Liver (tissue), 8 donors: ENCODE measurements at regions not wholly inside any gene's neighbourhood (a gene's known extent, or its start where the extent isn't known, plus 50 kb on each side); places are given as distances from the start of the nearest gene placed in this dataset.

Source experiments
- DNase-seq: peaks from one replicate; pipeline ENCODE4 v3.0.0-alpha.2; 2017; ENCODE audit warnings: low spot score
- H3K27ac ChIP-seq, 2 donors: one replicate each; pipeline ENCODE4 v1.7.0; 2013; ENCODE audit warnings: inconsistent platforms in 2 of 2, low read length in 2 of 2, control low read depth in 1 of 2, low read depth in 1 of 2, mild to moderate bottlenecking in 1 of 2
- H3K27me3 ChIP-seq, 4 donors: one replicate each; pipeline versions ENCODE4 v1.6.1 to v1.7.0; 2013; ENCODE audit warnings: low read length in 3 of 4, inconsistent platforms in 1 of 4, mild to moderate bottlenecking in 1 of 4, moderate library complexity in 1 of 4; ENCODE audit not compliant: control insufficient read depth in 4 of 4, insufficient read depth in 4 of 4
- H3K36me3 ChIP-seq, 4 donors: one replicate each; pipeline versions ENCODE4 v1.6.1 to v1.7.0; 2013; ENCODE audit warnings: low read length in 3 of 4, mild to moderate bottlenecking in 3 of 4, low read depth in 1 of 4, moderate library complexity in 1 of 4; ENCODE audit not compliant: control insufficient read depth in 4 of 4, insufficient read depth in 3 of 4
- H3K4me1 ChIP-seq, 4 donors: one replicate each; pipeline versions ENCODE4 v1.6.1 to v1.7.0; 2013; ENCODE audit warnings: low read length in 3 of 4, mild to moderate bottlenecking in 3 of 4, moderate library complexity in 1 of 4; ENCODE audit not compliant: control insufficient read depth in 4 of 4, insufficient read depth in 4 of 4
- H3K4me3 ChIP-seq, 3 donors: one replicate each; pipeline versions ENCODE4 v1.6.1 to v1.7.0; 2013; ENCODE audit warnings: low read length in 3 of 3, control low read depth in 1 of 3, low read depth in 1 of 3, mild to moderate bottlenecking in 1 of 3
- H3K9ac ChIP-seq, 2 donors: one replicate each; pipeline ENCODE4 v1.7.0; 2013; ENCODE audit warnings: low read length in 2 of 2, mild to moderate bottlenecking in 2 of 2, moderate library complexity in 2 of 2, control low read depth in 1 of 2, low read depth in 1 of 2
- H3K9me3 ChIP-seq, 4 donors: one replicate each; pipeline versions ENCODE4 v1.6.1 to v1.7.0; 2013; ENCODE audit warnings: low read length in 3 of 4; ENCODE audit not compliant: control insufficient read depth in 4 of 4
- ATF3 ChIP-seq: IDR thresholded peaks from 2 replicates; pipeline ENCODE4 v1.6.1; 2016; ENCODE audit warnings: antibody characterized with exemption
- CTCF ChIP-seq: fragments of 150-350 bp; IDR thresholded peaks from 2 replicates; pipeline ENCODE4 v1.5.1; 2017; ENCODE audit warnings: improper control_type of control experiment, low read depth, low read length; ENCODE audit not compliant: missing input control
- EGR1 ChIP-seq, 2 donors: IDR thresholded peaks; 2 replicates each; pipeline ENCODE4 v1.6.1; 2016 to 2018; ENCODE audit warnings: antibody characterized with exemption in 2 of 2, low read depth in 2 of 2
- FOXA1 ChIP-seq: IDR thresholded peaks from 2 replicates; pipeline ENCODE4 v1.6.1; 2016; ENCODE audit warnings: antibody characterized with exemption
- FOXA2 ChIP-seq: IDR thresholded peaks from 2 replicates; pipeline ENCODE4 v1.6.1; 2016; ENCODE audit warnings: antibody characterized with exemption
- HNF4G ChIP-seq: IDR thresholded peaks from 2 replicates; pipeline ENCODE4 v1.6.1; 2016; ENCODE audit warnings: antibody characterized with exemption
- JUND ChIP-seq, 2 donors: IDR thresholded peaks; 2 replicates each; pipeline ENCODE4 v1.6.1; 2016; ENCODE audit warnings: antibody characterized with exemption in 2 of 2
- NR2F2 ChIP-seq: IDR thresholded peaks from 2 replicates; pipeline ENCODE4 v1.6.1; 2016; ENCODE audit warnings: antibody characterized with exemption
- RAD21 ChIP-seq, 2 donors: IDR thresholded peaks; 2 replicates each; pipeline ENCODE4 v1.6.1; 2016; ENCODE audit warnings: antibody characterized with exemption in 2 of 2, mild to moderate bottlenecking in 2 of 2
- REST ChIP-seq: IDR thresholded peaks from 2 replicates; pipeline ENCODE4 v1.6.1; 2016; ENCODE audit warnings: antibody characterized with exemption, mild to moderate bottlenecking
- RXRA ChIP-seq, 2 donors: IDR thresholded peaks; 2 replicates each; pipeline ENCODE4 v1.6.1; 2017 to 2018; ENCODE audit warnings: antibody characterized with exemption in 2 of 2, mild to moderate bottlenecking in 1 of 2
- TAF1 ChIP-seq: conservative IDR thresholded peaks from 2 replicates; pipeline ENCODE4 v1.6.1; 2016; ENCODE audit warnings: antibody characterized with exemption, mild to moderate bottlenecking
- YY1 ChIP-seq: IDR thresholded peaks from 2 replicates; pipeline ENCODE4 v1.6.1; 2016; ENCODE audit warnings: antibody characterized with exemption, mild to moderate bottlenecking
- ZBTB33 ChIP-seq: IDR thresholded peaks from 2 replicates; pipeline ENCODE4 v1.6.1; 2016; ENCODE audit warnings: antibody characterized with exemption
- WGBS: extraction: QIAGEN DNeasy Blood & Tissue Kit; methylation state at CpG from one replicate; pipeline ENCODE4 v1.1.7; 2013; 5-methylcytosine and 5-hydroxymethylcytosine counted together
- TF ChIP-seq, protein P1 (sequence below): IDR thresholded peaks from 2 replicates; pipeline ENCODE4 v1.6.1; 2016; ENCODE audit warnings: antibody characterized with exemption
- donor health status: healthy.
- donor health status: healthy.
- donor health status: healthy.
- donor health status: healthy.
- donor health status: healthy.

DNA sequence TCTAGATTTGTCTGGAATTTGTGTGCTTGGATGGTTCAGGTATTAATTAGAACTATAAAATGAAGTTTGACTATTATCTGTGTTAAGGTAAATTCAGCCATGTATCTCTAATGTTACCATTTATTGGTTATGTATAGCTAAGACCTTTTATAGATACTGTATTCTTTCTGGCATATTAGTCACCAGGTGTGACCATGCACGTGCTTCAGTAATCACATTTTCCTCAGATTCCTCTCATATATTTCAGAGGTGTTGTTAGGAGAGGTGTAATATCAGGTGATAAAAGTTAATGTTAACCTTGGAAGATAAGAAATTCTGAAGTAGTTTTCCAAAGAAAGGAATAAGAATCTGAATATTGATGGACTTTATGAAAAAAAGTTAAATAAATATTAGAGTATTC lies 194.5 kb upstream of the KHDRBS2 start:
- no peak overlapping the region for H3K4me3 ChIP-seq

More for the DNA sequence above, 194.5 kb upstream of the KHDRBS2 start:
- no peaks in the 10 kb centered on the region for H3K27me3 ChIP-seq
- H3K27ac ChIP-seq, result no peak overlapping the region
- TF ChIP-seq CTCF (no peak), HNF4G (no peak), YY1 (no peak), JUND (IDR thresholded peaks at IDR 0.05) (no peak), ZBTB33 (no peak), NR2F2 (no peak), REST (no peak), FOXA1 (no peak), EGR1 (IDR thresholded peaks at IDR 0.05; ENCODE audit: low read depth in 2 of 2) (no peak), RXRA (IDR thresholded peaks at IDR 0.05) (no peak), RAD21 (IDR thresholded peaks at IDR 0.05) (no peak), ATF3 (no peak), FOXA2 (no peak), TAF1 (no peak)
- TF ChIP-seq, protein P1, sequence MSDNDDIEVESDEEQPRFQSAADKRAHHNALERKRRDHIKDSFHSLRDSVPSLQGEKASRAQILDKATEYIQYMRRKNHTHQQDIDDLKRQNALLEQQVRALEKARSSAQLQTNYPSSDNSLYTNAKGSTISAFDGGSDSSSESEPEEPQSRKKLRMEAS, result no peak
- H3K36me3 ChIP-seq, result no peaks in the 10 kb centered on the region
- DNase-seq, result no peak
- no peaks in the 10 kb centered on the region for H3K4me1 ChIP-seq
- H3K9ac ChIP-seq, result no peak overlapping the region
- WGBS, result 62% methylated on average over 1 of the region's 1 CpG
- H3K9me3 ChIP-seq, result no peaks in the 10 kb centered on the region
